NCI-H187 treated with DMSO at 0.1 percent for 48 hours (cell line): ENCODE measurements at regions not wholly inside any gene's neighbourhood (a gene's known extent, or its start where the extent isn't known, plus 50 kb on each side); places are given as distances from the start of the nearest gene placed in this dataset.

Experiments used
- DNase-seq: peaks from one replicate; lab custom pipeline; 2025; lab: John Stamatoyannopoulos, UW

DNA sequence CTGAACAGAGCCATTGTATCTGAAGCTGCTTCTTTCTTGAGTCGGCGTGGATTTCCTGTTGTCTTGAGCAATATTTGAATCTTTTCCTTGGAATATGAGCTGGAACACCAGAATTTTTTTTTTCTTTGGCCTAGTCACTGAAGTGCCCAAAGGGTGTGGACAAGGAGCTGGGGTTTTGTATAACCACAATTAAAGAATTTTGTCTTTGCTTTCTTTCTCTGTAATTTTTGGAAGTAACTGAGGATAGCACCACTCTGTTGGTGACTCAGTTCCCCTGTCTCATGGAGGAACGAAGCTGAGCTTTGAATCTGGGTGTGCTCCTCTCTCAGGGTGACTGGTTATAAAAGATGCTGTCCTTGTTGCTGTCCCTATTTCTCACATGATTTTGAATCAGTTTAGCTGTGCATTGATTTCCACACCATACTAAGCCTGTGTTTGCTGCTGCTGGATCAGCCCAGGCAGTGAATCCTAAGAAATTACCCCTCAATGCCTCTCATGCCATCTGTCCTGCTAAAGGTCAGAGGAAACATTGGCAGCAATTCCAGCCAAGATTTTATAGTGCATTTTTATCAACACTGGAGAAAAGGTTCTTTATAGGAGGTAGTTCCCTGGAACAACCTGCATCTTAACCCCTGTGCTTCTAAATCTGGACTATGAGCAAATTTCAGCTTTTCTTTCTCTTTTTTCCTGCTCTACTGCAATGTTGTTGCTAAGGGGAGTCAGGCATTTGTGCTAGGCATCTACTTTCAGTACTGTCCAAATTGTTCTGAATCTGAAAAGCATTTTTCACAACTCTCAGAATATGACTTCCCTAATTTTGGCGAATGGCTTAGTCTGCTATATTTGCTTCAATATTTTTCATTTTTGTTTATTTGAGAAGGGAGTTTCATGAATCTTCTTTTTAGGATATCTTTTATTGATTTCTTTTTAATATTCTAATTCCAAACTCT is 540.8 kb downstream of the SOX6 start:
- no peak for DNase-seq

DNA sequence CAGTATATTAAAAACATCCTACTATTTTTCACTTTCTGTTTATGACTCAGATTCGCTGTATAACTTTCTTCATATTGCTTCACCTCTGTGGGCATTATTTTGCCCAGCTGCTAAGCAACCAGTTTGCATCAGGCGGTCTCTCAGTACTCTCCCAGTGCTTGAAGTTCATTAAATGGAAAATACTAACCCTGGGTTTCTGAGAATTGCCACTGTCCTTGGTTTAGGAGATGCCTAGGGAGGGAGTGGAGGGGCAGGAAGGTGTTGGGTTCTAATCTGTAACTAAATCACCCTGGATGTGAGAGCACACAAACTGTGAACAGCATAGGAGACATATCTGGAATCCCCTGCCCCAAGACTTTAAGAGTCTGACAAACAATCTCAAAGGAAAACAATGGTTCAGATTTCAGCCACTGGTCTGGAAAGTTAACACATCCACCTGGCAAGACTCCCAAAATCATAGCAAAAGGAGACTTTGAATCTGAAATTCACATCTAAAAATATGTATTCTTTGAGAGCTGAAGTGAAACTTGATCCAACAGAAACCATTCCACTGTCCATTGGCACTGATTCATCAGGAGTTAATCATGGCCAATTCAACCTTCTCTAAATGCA is 540.0 kb downstream of the SOX6 start:
- DNase-seq: no peak

DNA sequence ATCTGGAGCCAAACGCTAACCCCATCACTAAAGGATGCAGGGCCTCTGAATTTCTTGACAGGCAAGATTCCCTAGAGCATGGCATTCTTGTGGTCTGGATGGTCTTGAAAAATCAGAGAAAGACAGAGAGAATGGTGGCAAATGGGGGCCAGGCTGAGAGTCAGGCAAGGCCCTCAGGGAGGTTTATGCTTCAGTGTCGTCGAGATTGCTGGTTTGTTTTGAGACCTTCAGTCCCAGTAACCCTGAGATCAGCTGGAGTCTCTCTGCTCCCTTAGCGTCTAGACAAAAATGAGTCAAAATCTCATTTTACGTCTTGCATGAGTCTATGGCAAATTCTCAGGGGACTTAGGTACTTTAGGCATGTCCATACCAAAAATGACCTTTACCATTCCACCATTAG is 539.3 kb downstream of the SOX6 start:
- no peak for DNase-seq

DNA sequence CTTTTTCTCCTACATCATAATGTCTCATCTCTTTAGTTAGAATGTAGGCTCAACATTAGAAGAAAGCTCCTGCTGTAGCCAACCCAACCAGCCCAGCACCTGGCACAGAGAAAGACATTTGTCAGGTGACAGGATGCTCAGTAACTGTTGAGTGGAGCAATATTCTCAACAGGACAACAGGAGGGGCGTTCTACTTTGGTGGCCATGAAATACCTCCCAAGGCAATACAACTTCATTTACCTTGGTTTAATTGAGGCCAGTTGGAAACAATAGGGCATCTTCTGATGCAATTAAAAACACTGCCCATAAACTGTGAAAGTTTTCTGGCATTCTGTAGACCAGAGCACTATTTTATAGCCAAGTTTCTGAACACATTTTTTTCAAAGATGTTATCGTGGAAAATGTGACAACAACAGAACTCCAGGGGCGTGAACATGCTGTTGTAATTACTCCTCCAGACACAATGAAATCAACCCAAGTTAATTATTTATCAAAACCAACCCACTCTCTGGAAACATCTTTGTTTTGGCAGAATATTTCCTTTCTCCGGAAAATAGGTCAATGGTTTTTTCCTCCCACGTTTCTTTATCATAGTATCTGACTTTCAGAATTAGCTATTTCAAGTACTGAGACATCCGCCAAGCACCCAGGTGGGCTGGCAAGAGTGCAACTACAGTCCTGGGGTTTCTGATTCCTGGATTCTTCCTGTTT is 538.1 kb downstream of the SOX6 start:
- no peak for DNase-seq

DNA sequence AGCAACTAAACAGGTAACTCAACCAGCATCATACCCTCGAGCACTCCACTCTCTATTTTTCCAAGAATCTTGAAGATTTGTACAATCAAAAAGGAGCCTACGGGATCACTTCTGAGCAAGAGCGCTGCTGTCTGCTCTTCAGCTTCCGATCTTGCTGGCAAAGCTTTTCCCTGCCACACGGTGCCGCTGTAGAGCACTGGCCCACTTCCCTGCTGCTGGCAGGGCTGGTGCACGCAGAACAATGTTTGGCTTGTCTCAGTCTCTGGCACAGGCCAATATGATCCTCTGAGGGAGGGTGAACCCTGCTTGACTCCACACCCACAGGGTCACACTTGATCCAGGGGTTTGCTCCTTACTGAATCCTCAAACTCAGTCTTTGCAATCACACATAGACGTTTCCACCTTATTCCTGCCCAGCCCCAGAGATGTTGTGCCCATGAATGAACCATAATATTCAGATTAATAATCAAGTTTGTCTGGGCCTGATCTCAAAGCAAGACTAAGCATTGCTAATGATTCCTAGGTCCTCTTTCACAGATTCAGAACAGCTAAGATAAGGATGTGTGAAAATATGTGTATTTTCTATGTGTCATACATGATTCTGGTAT is 536.6 kb downstream of the SOX6 start:
- no peak for DNase-seq

DNA sequence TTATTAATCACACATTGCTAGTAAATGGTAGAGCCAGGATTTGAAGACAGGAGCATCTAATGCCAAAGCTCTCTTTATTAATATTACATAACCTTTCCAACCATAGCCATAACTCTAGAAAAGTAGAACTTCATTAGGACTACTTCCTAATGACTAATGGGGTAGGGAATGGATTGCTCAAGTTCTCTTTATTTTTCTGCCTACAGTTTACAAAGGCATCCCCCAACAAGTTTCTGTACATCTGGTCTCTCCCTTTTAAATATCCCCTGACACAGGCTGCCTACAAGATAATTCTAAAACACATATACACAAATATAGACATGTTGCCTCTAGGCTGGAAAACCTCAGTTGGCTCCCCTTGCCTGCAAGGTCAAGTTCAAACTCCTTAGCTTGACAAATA is 534.9 kb downstream of the SOX6 start:
- no peak for DNase-seq

DNA sequence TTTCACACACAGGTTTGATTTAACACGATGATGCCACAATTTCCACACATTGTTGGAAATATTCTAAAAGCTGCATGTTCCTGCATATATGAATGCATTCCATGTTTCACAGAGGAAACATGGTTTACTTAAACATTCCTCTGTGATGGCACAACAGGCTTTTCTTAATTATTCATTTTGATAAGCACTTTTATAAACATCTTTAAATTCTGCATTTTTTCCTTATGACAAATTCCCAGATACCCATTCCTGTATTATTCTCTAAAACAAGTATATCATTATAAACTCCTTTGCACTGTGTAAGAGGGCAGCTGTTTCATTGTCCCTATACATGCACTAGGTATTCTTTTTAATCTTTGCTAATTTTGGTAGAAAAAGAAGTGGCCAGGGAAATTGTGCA is 532.3 kb downstream of the SOX6 start:
- no peak for DNase-seq

DNA sequence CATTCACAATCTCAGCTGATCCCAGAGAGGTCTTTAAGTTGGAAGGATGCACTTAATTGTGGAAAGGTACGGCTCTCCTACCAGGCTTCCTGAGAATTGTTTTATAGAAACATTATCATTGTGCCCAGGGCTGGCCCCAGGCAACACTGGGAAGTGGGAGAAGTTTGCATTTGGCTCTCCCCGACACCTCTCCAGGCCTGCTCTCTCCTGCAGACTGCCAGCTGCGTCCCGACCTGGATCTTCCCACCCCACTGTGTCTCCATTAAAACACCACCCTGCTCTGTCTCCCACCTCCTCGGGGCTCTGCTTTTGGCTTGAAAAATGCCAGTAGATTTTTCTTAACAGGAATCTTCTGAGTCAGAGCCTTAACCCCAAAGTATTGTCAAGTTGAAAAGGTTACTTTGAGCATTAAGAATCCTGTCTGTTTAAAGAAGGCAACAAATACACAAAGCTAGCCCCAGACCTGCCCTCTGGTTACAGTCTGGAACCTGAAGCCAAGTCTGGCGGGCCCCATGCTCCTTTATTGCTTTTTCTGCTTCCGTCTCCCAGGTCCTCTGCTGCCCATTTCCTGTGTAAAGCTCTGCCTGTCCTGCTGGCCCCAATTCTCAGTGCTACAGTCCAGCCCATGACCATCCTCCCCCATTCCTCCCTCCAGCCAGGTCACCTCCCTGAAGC is 530.2 kb downstream of the SOX6 start:
- no peak for DNase-seq

DNA sequence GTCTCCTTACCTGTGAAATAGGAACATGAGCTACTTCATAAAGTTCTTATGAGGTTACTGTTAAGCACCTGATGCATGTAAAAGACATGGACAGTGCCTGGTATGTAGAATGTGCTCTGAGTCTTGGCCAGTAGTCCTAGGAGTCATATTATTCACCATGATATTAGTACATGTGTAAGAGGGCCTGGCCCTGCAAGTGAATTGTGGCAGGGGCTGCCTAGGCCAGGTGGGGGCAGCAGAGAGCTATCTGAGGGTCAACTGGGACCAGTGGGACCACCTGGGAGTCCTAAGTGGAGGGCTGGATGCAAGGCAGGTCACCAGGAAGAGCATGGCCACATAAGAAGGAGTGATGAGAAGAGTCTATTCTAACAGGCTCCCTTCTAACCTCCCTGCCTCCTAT is 529.5 kb downstream of the SOX6 start:
- DNase-seq: no peak

DNA sequence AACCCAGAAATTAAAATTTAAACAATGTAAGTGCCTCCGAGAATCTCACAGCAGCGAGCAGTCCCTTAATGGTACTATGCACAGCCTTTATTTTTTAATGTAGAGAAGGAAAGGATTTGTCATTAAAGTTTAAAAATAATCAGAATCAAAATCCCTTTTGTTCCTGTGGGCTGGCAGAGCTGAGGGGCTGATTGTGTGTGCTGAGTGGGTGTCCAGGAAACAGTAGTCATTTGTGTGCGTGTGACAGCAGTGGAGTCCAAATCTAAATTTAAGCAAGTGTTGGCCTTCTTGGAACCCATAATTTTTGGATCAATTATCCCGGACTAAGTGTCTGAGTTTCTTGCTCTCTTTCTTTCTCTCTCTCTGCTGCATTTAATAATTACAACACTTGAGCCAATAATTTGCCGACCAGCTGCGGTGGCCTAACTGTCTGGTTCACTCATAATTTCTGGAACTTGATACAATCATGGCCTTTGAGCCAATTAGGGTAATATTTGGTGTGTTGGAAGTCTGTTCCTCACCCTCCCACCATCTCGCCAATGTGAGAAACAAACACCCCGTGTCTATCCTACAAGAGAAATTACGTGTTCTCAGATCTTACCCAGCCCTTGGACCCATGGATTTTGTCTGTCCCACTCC is 528.0 kb downstream of the SOX6 start:
- DNase-seq: no peak

DNA sequence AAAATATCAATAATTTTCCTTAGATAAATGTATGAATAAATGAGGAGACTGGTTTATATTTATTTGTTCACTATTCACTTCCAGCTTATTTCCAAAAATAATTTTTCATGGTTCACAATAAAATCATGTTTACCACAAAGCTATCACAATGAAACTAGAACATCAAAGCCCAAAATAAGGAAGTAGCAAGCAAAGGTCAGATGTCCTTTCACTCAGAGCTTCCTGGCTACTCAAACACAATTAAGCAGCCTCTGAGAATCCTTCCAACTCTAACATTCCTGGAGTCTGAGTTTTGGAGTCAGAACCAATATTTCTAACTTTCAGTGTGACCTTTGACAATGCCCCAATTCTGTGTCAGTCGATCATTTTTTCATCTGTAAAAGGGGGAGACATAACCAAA is 527.0 kb downstream of the SOX6 start:
- DNase-seq: no peak

DNA sequence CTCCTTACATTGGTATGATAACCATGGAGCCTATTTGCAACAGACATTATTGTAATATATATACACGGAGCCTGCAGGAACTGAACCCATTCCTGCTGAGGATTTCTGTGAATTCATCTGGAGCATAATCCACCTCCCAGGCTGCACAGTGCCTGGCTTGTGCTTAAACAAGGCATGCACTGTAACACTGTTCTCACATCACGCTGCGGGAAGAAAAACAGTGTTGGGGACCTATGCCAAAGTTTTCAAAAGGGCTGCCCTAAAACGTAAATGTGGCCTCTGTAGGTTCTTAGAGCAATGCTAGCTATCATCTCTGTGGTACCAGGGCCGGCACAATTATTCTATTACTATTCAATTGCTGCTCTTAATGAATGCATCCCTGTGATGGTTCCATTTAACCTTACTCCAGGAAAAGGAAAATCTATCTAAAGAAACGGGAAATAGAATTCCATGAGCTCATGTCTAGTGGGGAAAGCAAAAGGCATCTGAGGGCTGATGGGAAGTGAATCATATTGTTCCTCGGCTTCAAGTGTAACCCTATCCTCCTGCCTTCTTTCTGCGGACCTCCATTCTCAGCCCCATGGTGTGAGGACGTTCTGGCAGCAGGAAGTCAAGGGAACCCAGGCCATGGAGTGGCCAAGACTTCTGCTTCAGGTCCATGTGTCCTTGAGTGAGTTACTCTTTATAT is 525.5 kb downstream of the SOX6 start:
- DNase-seq: no peak

DNA sequence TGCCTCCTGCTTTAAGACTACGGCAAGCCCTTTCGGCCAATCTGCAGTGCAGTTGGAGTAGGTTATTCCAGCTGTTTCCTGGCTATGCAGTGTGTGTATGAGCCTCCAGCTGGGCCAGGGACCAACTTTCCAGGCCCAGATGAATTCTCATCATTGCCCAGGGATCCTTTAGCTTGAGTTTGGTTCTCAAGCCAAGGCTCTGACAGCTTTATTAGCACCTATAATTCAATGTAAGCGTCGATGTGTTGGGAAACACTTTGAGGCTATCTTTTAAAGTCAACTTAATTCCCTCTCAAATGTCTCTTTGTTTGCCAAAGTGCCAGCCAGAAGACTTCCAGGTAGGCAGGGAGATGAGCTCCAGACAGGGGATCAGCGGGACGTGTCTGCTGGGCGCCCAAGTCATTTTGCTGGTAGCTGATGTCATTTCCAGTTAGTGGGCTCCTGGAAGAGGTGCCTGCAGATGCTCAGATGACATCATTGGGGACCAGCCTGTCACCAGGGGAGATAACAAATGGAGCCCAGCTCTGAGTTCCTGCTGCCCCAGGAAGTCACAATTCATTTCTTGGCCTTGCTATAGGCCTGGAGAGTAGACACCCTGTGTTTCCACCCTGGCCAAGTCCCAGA is 520.4 kb downstream of the SOX6 start:
- no peak for DNase-seq

DNA sequence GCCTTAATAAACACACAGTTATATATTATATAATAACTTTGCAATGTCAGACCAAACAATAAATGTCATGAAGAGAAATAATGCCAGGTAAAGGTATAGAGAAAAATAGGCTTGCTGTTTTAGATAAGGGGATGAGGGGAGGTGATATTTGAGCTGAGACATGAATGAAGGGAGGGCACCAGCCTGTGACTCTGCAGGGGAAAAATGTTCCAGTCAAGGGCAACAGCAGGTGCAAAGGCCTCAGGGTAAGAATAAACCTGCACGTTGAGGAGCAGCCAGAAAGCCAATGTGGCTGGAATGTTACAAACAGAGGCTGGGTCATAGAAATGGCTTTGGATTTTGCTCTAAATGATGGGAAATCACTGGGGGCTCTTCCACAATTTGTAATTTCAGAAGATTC is 519.6 kb downstream of the SOX6 start:
- no peak for DNase-seq

DNA sequence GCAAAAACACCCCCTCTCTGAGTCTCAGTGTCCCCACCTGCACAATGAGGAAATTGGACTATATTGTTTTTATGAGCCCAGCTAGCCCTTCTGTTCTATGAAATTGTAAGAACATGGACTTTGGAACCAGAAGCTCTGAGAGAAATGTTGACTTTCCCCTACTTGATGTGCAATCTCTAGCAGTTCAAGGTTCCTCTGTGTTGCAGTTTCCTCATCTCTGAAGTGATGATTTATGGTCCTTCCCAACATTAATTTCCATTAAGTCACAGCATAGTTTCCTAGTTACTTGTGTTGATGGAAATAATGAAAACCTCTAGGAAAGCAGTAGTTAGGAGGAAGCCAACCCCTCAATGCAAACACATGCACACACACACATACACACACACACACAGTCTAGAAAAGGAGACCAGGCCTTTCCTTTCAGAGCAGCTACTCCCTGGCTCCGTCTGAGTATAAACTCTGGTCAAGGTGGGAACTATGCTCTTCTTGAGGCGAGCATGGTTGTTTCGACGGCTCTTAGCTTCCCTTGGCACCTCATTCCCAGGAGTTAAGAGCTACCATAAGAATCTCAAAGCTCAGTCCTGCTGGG is 518.4 kb downstream of the SOX6 start:
- DNase-seq: no peak

DNA sequence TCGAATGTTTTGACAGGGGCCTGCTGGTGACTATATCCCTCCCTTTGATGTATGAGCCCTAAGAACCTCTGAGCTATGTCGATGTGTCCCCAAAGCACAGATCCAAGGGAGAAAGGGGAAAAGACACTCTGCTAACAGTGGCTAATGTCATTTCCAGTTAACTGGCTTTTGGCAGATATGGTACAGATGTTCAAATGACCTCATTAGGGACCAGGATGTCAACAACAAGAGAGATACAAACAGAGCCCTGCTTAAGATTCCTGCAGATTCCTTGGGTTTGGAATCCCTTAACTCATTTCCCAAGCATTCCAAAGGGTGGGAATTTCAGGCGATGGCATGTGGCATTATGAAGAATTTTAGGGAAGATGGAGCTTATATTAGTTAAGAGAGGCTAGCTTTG is 517.3 kb downstream of the SOX6 start:
- DNase-seq: no peak

DNA sequence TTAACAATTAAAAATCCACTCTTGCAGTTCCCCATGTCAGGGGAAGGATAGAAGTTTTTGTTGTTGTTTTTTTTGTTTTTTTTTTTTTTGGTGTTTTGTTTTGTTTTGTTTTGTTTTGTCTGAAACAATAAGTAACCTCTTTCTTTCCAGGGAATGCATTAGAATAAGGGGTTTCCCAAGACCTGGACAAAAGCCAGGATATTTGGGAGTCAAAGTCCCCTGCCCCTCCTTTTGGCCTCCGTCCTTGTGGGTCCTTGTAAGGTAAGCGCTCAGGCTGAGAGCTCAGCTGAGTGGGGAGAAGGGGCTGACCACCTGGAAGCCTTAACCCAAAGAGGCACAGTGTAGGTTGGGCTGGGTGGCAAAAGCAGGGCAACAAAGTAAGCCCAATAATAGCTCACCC is 515.4 kb downstream of the SOX6 start:
- no peak for DNase-seq

DNA sequence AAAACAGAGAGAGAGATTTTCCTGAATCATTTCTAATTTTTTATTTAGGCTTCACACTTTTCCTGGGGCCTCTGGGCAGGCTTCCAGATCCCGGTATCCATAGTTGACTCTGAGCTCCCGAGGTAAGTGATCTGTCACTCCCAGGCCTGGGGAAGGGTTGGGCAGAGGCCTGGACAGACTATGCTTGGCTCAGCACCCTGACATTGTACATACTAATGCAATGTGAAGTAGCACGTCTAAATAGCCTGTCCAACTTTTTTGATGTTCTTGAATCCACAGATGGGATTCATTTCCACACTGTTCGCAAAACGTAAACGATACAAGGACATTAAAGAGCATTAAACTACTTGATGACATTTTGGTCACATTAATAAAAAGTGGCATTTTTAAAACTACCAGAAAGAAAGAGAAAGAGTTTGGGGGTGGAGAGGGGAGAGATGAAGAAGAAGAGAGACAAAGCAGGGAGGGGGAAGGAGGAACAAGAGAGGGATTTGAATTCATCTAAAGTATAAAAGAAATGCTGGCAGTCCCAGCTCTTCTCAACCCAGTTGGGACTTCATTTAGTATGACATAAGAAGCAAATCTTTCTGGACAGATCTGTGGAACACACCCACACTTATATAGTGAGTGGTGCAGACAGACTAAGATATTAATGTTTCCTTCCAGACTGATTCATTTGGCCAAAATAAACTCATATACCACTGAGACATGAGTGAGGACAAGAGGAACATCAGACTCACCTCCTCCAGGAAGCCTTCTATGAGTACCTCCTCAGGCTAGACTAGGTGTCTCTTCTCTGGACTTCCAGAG is 514.2 kb downstream of the SOX6 start:
- DNase-seq: no peak

DNA sequence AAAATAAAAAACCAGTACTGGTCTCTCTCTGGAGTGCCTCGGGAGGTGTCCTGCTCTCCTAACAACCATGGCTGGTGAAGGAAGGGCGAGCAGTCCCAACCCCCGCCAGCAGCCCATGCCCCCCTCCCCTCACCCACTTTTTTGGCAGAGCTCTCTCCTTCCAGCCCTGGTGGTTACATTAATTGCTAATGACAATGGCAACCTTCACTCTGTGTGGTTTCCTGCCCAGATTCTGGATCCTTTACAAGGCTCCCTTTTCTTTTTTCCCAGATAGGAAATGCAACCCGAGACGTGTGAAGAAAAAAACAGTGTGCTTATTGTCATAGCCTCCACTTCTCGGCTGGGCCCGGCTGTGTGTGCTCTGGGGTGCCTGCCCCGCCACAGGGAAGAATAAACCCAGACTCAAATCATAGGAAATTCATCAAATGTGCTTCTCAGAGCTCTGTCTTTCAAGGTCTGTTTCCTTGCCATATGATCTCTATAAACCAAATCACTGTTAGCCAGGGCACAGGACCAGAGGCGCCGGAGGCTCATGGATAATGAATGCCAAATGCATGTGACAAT is 513.0 kb downstream of the SOX6 start:
- no peak for DNase-seq
